ENCODE measurements at regions not wholly inside any gene's neighbourhood (a gene's known extent, or its start where the extent isn't known, plus 50 kb on each side); places are given as distances from the start of the nearest gene placed in this dataset.

GRCh38 chr3:83023086-83023485 lies 1261.6 kb upstream of the GBE1 start:
- TF ChIP-seq CTCF (IDR thresholded peaks at IDR 0.05) (no peak), POLR2A (IDR thresholded peaks at IDR 0.05) (no peak)

Measured in testis (tissue), 2 donors.